ENCODE measurements at regions not wholly inside any gene's neighbourhood (a gene's known extent, or its start where the extent isn't known, plus 50 kb on each side); places are given as distances from the start of the nearest gene placed in this dataset.

GRCh38 chr18:65974758-65975157, 223.9 kb downstream of the CDH7 start:
- TF ChIP-seq CTCF (IDR thresholded peaks at IDR 0.05) (no peak), POLR2A (IDR thresholded peaks at IDR 0.05) (no peak)
